H1 (cell line): ENCODE measurements at regions not wholly inside any gene's neighbourhood (a gene's known extent, or its start where the extent isn't known, plus 50 kb on each side); places are given as distances from the start of the nearest gene placed in this dataset.
"Not testable (repeated sequence)": the region's sequence is repeated elsewhere in the genome, so short reads cannot be mapped to it uniquely, and the experiment has no call there.

Experiments used
- POLR2AphosphoS5 ChIP-seq: IDR thresholded peaks from 2 replicates; pipeline ENCODE4 v1.6.1; 2011; ENCODE audit warnings: low read depth, low read length
- TF ChIP-seq, protein P1 (sequence below), 3 experiments: IDR thresholded peaks; 1 replicate in 2 of 3; 2 replicates in 1 of 3; pipeline versions ENCODE4 v1.5.1 to v1.6.1; 2011; ENCODE audit warnings: low read length in 3 of 3, mild to moderate bottlenecking in 3 of 3, inconsistent platforms in 2 of 3, low read depth in 1 of 3, moderate library complexity in 1 of 3; ENCODE audit not compliant: insufficient read depth in 1 of 3; ENCODE audit errors: control extremely low read depth in 1 of 3
- TF ChIP-seq, protein P2 (sequence below): IDR thresholded peaks from 2 replicates; pipeline ENCODE4 v1.6.1; 2012; ENCODE audit warnings: inconsistent platforms

DNA sequence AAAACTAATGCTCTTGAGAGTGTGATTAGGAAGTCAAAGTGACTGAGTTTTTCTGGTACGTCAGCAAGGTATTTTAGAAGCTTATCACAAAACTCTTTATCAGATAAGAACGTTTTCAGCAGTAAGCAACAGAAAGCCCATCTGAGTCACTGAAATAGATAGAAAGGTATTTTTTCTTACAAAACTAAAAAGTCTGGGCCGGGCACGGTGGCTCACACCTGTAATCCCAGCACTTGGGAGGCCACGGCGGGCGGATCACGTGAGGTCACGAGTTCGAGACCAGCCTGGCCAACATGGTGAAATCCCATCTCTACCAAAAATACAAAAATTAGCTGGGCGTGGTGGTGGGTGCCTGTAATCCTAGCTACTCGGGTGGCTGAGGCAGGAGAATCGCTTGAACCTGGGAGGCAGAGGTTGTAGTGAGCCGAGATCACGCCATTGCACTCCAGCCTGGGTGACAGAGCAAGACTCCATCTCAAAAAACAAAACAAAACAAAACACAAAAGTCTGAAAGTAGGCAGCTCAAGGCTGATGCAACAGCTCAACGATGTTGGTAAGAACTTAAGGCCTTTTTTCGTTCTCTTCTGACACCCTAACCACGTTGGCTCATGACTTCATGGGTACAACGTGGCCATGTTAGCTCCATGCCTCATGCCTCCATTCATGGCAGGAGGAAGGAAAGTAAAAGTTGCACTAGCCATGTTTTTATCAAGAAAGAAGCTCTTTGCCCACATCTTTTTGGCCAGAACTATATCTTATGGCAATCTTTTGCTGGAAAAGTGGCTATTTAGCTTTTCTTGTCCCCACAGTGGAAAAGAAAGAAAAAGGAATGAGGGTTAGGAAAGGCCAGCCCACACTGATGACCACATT lies 129.6 kb downstream of the MAP3K7 start:
- not testable (repeated sequence) for TF ChIP-seq POLR2AphosphoS5
- TF ChIP-seq, protein P1, sequence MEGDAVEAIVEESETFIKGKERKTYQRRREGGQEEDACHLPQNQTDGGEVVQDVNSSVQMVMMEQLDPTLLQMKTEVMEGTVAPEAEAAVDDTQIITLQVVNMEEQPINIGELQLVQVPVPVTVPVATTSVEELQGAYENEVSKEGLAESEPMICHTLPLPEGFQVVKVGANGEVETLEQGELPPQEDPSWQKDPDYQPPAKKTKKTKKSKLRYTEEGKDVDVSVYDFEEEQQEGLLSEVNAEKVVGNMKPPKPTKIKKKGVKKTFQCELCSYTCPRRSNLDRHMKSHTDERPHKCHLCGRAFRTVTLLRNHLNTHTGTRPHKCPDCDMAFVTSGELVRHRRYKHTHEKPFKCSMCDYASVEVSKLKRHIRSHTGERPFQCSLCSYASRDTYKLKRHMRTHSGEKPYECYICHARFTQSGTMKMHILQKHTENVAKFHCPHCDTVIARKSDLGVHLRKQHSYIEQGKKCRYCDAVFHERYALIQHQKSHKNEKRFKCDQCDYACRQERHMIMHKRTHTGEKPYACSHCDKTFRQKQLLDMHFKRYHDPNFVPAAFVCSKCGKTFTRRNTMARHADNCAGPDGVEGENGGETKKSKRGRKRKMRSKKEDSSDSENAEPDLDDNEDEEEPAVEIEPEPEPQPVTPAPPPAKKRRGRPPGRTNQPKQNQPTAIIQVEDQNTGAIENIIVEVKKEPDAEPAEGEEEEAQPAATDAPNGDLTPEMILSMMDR (IDR thresholded peaks at IDR 0.05; ENCODE audit: control extremely low read depth in 1 of 3, insufficient read depth in 1 of 3, low read depth in 1 of 3, low read length in 3 of 3), result not testable (repeated sequence)
- TF ChIP-seq, protein P2, sequence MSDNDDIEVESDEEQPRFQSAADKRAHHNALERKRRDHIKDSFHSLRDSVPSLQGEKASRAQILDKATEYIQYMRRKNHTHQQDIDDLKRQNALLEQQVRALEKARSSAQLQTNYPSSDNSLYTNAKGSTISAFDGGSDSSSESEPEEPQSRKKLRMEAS, result not testable (repeated sequence)
